HCT116 (cell line): ENCODE measurements at regions not wholly inside any gene's neighbourhood (a gene's known extent, or its start where the extent isn't known, plus 50 kb on each side); places are given as distances from the start of the nearest gene placed in this dataset.

Experiments
- ATAC-seq: fragments of 200-7000 bp; cut with Tn5 transposase; 2 replicates; pipeline ENCODE4 v1.9.1; 2020; ENCODE audit warnings: mild to moderate bottlenecking, moderate library complexity
- BruUV-seq: library from RNA; stranded (reverse); fragments of 400-500 nt; replicated peaks from 2 replicates; lab custom pipeline; 2021; lab: Mats Ljungman, UMichigan
- CTCF ChIA-PET: fragments of 300-600 bp; sonication (Branson Sonifier 250); formaldehyde crosslinking; loops from one replicate; lab custom pipeline; 2021; ENCODE audit warnings: antibody characterized with exemption; lab: Charles Lee
- POLR2A ChIA-PET: fragments of 300-600, 350-600 bp; sonication (Branson Sonifier 250); formaldehyde crosslinking; loops from one replicate; lab custom pipeline; 2021; ENCODE audit warnings: antibody characterized with exemption; lab: Charles Lee
- RAD21 ChIA-PET, 2 experiments: fragments of 300-600 bp; sonication (Branson Sonifier 250); formaldehyde crosslinking; loops; one replicate each; lab custom pipeline; 2023; ENCODE audit warnings: low total read pairs in 2 of 2; ENCODE audit not compliant: uncharacterized antibody in 2 of 2, unreplicated experiment in 2 of 2, low non-redundant PET in 1 of 2; lab: Charles Lee
- DNase-seq: peaks from one replicate; pipeline ENCODE4 v3.0.0-alpha.2; 2010; ENCODE audit warnings: low read depth, low spot score
- H2AFZ ChIP-seq: fragments of 200-600 bp; shearing (Covaris generic), sonication (generic); 2 replicates; pipeline ENCODE4 v1.6.1; 2017; ENCODE audit warnings: low read depth, mixed run types, mixed read lengths, antibody characterized with exemption, low read length; ENCODE audit not compliant: poor library complexity, severe bottlenecking
- H3K27ac ChIP-seq: 2 replicates; pipeline ENCODE4 v1.5.1; 2012; ENCODE audit warnings: low read depth, low read length
- H3K27me3 ChIP-seq: fragments of 200-600 bp; sonication (generic); 2 replicates; pipeline ENCODE4 v1.6.1; 2016; ENCODE audit warnings: mixed run types, low read length, mixed read lengths; ENCODE audit not compliant: insufficient read depth
- H3K36me3 ChIP-seq, 2 experiments: fragments of 200-500 bp in 1 of 2; fragments of 200-600 bp in 1 of 2; sonication (Bioruptor generic) in 1 of 2; sonication (generic) in 1 of 2; 2 replicates each; pipeline versions ENCODE4 v1.5.1 to v1.6.1; 2014 to 2016; ENCODE audit warnings: low read length in 2 of 2, inconsistent platforms in 1 of 2, mixed read lengths in 1 of 2, mixed run types in 1 of 2; ENCODE audit not compliant: insufficient read depth in 2 of 2, control insufficient read depth in 1 of 2
- H3K4me1 ChIP-seq, 2 experiments: fragments of 200-600 bp in 1 of 2; sonication (generic) in 1 of 2; 2 replicates each; pipeline versions ENCODE4 v1.5.1 to v1.6.1; 2012 to 2017; ENCODE audit warnings: low read length in 2 of 2, inconsistent platforms in 1 of 2, mild to moderate bottlenecking in 1 of 2, mixed read lengths in 1 of 2, mixed run types in 1 of 2, moderate library complexity in 1 of 2; ENCODE audit not compliant: insufficient read depth in 2 of 2, control insufficient read depth in 1 of 2
- H3K4me2 ChIP-seq: fragments of 200-600 bp; sonication (generic); 2 replicates; pipeline ENCODE4 v1.6.1; 2017; ENCODE audit warnings: mixed run types, low read length, mixed read lengths
- H3K4me3 ChIP-seq, 2 experiments: fragments of 200-600 bp in 1 of 2; sonication (generic) in 1 of 2; replicated peaks in 1 of 2; 2 replicates each; pipeline ENCODE4 v1.5.1; 2011 to 2016; ENCODE audit warnings: low read length in 2 of 2, control low read depth in 1 of 2, low read depth in 1 of 2, mild to moderate bottlenecking in 1 of 2, mixed read lengths in 1 of 2, mixed run types in 1 of 2
- H3K79me2 ChIP-seq: fragments of 200-600 bp; sonication (generic); 2 replicates; pipeline ENCODE4 v1.6.1; 2017; ENCODE audit warnings: mild to moderate bottlenecking, mixed run types, low read length, moderate library complexity, mixed read lengths; ENCODE audit not compliant: insufficient read depth
- H3K9ac ChIP-seq: fragments of 200-600 bp; sonication (generic); 2 replicates; pipeline ENCODE4 v1.6.1; 2016; ENCODE audit warnings: low read length, mixed read lengths
- H3K9me2 ChIP-seq: fragments of 200-600 bp; sonication (generic), shearing (Covaris generic); 2 replicates; pipeline ENCODE4 v1.6.1; 2017; ENCODE audit warnings: mixed run types, mild to moderate bottlenecking, moderate library complexity; ENCODE audit not compliant: insufficient read depth
- H3K9me3 ChIP-seq, 2 experiments: fragments of 200-500 bp in 1 of 2; fragments of 200-600 bp in 1 of 2; sonication (Bioruptor generic) in 1 of 2; sonication (generic) in 1 of 2; 2 replicates each; pipeline ENCODE4 v1.6.1; 2014 to 2017; ENCODE audit warnings: low read length in 2 of 2, mixed read lengths in 2 of 2, inconsistent platforms in 1 of 2, low read depth in 1 of 2, mild to moderate bottlenecking in 1 of 2, mixed run types in 1 of 2, moderate library complexity in 1 of 2; ENCODE audit not compliant: control insufficient read depth in 1 of 2, insufficient read depth in 1 of 2
- H4K20me1 ChIP-seq: fragments of 200-600 bp; sonication (generic), shearing (Covaris generic); 2 replicates; pipeline ENCODE4 v1.6.1; 2017; ENCODE audit warnings: mixed run types, mild to moderate bottlenecking, moderate library complexity; ENCODE audit not compliant: insufficient read depth
- ATF3 ChIP-seq: IDR thresholded peaks from 2 replicates; pipeline ENCODE4 v1.6.1; 2012
- CBX3 ChIP-seq: IDR thresholded peaks from 2 replicates; pipeline ENCODE4 v1.6.1; 2012; ENCODE audit warnings: low read depth
- CEBPB ChIP-seq: IDR thresholded peaks from 2 replicates; pipeline ENCODE4 v1.6.1; 2012; ENCODE audit warnings: low read depth
- CTCF ChIP-seq, 3 experiments: fragments of 200-600 bp in 1 of 3; sonication (generic) in 1 of 3; IDR thresholded peaks in 2 of 3; conservative IDR thresholded peaks in 1 of 3; 2 replicates each; pipeline ENCODE4 v1.5.1; 2012 to 2017; ENCODE audit warnings: low read depth in 2 of 3, low read length in 2 of 3, antibody characterized with exemption in 1 of 3, borderline replicate concordance in 1 of 3, control low read depth in 1 of 3, mild to moderate bottlenecking in 1 of 3, mixed read lengths in 1 of 3, mixed run types in 1 of 3, moderate library complexity in 1 of 3; ENCODE audit not compliant: insufficient read depth in 1 of 3
- EGR1 ChIP-seq: IDR thresholded peaks from 2 replicates; pipeline ENCODE4 v1.6.1; 2012; ENCODE audit warnings: low read depth
- FOSL1 ChIP-seq: IDR thresholded peaks from 2 replicates; pipeline ENCODE4 v1.6.1; 2012; ENCODE audit warnings: low read depth
- JUND ChIP-seq: IDR thresholded peaks from 2 replicates; pipeline ENCODE4 v1.6.1; 2012
- MAX ChIP-seq: IDR thresholded peaks from 2 replicates; pipeline ENCODE4 v1.6.1; 2012
- RAD21 ChIP-seq: IDR thresholded peaks from 2 replicates; pipeline ENCODE4 v1.6.1; 2012; ENCODE audit warnings: low read depth, mild to moderate bottlenecking
- REST ChIP-seq: IDR thresholded peaks from 2 replicates; pipeline ENCODE4 v1.6.1; 2012; ENCODE audit warnings: low read depth
- SIN3A ChIP-seq: IDR thresholded peaks from 2 replicates; pipeline ENCODE4 v1.6.1; 2012; ENCODE audit warnings: low read depth
- SRF ChIP-seq: IDR thresholded peaks from 2 replicates; pipeline ENCODE4 v1.6.1; 2012; ENCODE audit warnings: low read depth
- TCF7L2 ChIP-seq: IDR thresholded peaks from 2 replicates; pipeline ENCODE4 v1.7.0; 2011; ENCODE audit warnings: borderline replicate concordance, inconsistent platforms; ENCODE audit not compliant: insufficient read depth, insufficient read length; ENCODE audit errors: extremely low read depth
- ZBTB33 ChIP-seq: IDR thresholded peaks from 2 replicates; pipeline ENCODE4 v1.6.1; 2011; ENCODE audit warnings: mild to moderate bottlenecking, low read length, moderate library complexity; ENCODE audit not compliant: insufficient replicate concordance; ENCODE audit errors: extremely low read depth
- intact Hi-C: fragments of 100-400 bp; cut with micrococcal nuclease; formaldehyde crosslinking; loops from 2 replicates; pipeline ENCODE4 v1.10.0; 2022

- TF ChIP-seq CTCF (IDR thresholded peaks at IDR 0.05 in 2 of 3, conservative IDR thresholded peaks at IDR 0.05 in 1 of 3; ENCODE audit: borderline replicate concordance in 1 of 3, insufficient read depth in 1 of 3, low read depth in 2 of 3, low read length in 2 of 3) (no peak), EGR1 (no peak), JUND (no peak), TCF7L2 (no peak)
These were observed 362.6 kb downstream of the EPM2A start (continued) for GRCh38 chr6:145372671-145373151.

- Histone ChIP-seq H3K9me3 (peaks cover 0 to 6% of the 10 kb centered on the region in 2 experiments; a peak in 1 of 4 replicates), H3K27me3 (no peaks in the 10 kb centered on the region), H3K9me2 (no peaks in the 10 kb centered on the region), H4K20me1 (no peaks in the 10 kb centered on the region), H3K4me2 (no peak overlapping the region), H3K27ac (no peak overlapping the region), H3K36me3 (no peaks in the 10 kb centered on the region), H3K4me3 (no peak overlapping the region), H3K4me1 (no peaks in the 10 kb centered on the region), H2AFZ (no peak overlapping the region), H3K79me2 (no peaks in the 10 kb centered on the region), H3K9ac (no peak overlapping the region)
- no peak for ATAC-seq
- BruUV-seq = no TSS peak
- ChIA-PET CTCF (no interaction called here), POLR2A (no interaction called here), RAD21 (no interaction called here)
- no peak for DNase-seq
- intact Hi-C loops = no loop called here
- no peak for TF ChIP-seq SIN3A
- no peak for TF ChIP-seq MAX
- no peak for TF ChIP-seq ATF3
- no peak for TF ChIP-seq TCF7L2
- TF ChIP-seq FOSL1 = no peak
- TF ChIP-seq SRF = no peak
- TF ChIP-seq REST = no peak
- TF ChIP-seq CTCF (IDR thresholded peaks at IDR 0.05 in 2 of 3, conservative IDR thresholded peaks at IDR 0.05 in 1 of 3; ENCODE audit: borderline replicate concordance in 1 of 3, insufficient read depth in 1 of 3, low read depth in 2 of 3, low read length in 2 of 3) = no peak
- TF ChIP-seq CEBPB = no peak
- TF ChIP-seq ZBTB33 = no peak
- no peak for TF ChIP-seq CBX3
- no peak for TF ChIP-seq RAD21
- no peak for TF ChIP-seq JUND
These were observed 361.5 kb downstream of the EPM2A start for GRCh38 chr6:145373826-145374225.
